Smooth muscle cell (in vitro differentiated cells): ENCODE measurements at regions not wholly inside any gene's neighbourhood (a gene's known extent, or its start where the extent isn't known, plus 50 kb on each side); places are given as distances from the start of the nearest gene placed in this dataset.

ENCODE experiments used
- DNase-seq: peaks from one replicate; lab custom pipeline; 2025; ENCODE audit not compliant: unreplicated experiment; lab: John Stamatoyannopoulos, UW
- H2AFZ ChIP-seq: fragments of 200-600 bp; sonication (generic); 2 replicates; pipeline ENCODE4 v1.6.0; 2016; ENCODE audit warnings: antibody characterized with exemption, low read depth, mild to moderate bottlenecking
- H3F3A ChIP-seq: fragments of 200-600 bp; sonication (generic); 2 replicates; pipeline ENCODE4 v1.6.0; 2017; ENCODE audit warnings: antibody characterized with exemption, low read depth
- H3K27ac ChIP-seq: fragments of 200-600 bp; sonication (generic); 2 replicates; pipeline ENCODE4 v1.5.1; 2016; ENCODE audit warnings: low read depth, mild to moderate bottlenecking
- H3K27me3 ChIP-seq: fragments of 200-600 bp; sonication (generic); 2 replicates; pipeline ENCODE4 v1.6.1; 2016; ENCODE audit warnings: low read depth, mild to moderate bottlenecking
- H3K36me3 ChIP-seq: fragments of 200-600 bp; sonication (generic); 2 replicates; pipeline ENCODE4 v1.5.1; 2016; ENCODE audit warnings: low read depth
- H3K4me1 ChIP-seq: fragments of 200-600 bp; sonication (generic); 2 replicates; pipeline ENCODE4 v1.5.1; 2016; ENCODE audit warnings: low read depth
- H3K4me2 ChIP-seq: fragments of 200-600 bp; sonication (generic); 2 replicates; pipeline ENCODE4 v1.6.0; 2016; ENCODE audit warnings: mild to moderate bottlenecking
- H3K4me3 ChIP-seq: fragments of 200-600 bp; sonication (generic); 2 replicates; pipeline ENCODE4 v1.5.1; 2016; ENCODE audit warnings: mild to moderate bottlenecking
- H3K79me2 ChIP-seq: fragments of 200-600 bp; sonication (generic); 2 replicates; pipeline ENCODE4 v1.6.0; 2016; ENCODE audit warnings: low read depth, mild to moderate bottlenecking
- H3K9ac ChIP-seq: fragments of 200-600 bp; sonication (generic); 2 replicates; pipeline ENCODE4 v1.6.0; 2016; ENCODE audit warnings: low read depth
- H3K9me3 ChIP-seq: fragments of 200-600 bp; sonication (generic); replicated peaks from 2 replicates; pipeline ENCODE4 v1.5.1; 2016; ENCODE audit warnings: low read depth
- H4K20me1 ChIP-seq: fragments of 200-600 bp; sonication (generic); 2 replicates; pipeline ENCODE4 v1.6.0; 2016; ENCODE audit warnings: low read depth
- WGBS: methylation state at CpG from one replicate; pipeline ENCODE4 v1.1.7; 2016; ENCODE audit warnings: low lambda C conversion rate; 5-methylcytosine and 5-hydroxymethylcytosine counted together
- TF ChIP-seq, protein P1 (sequence below): fragments of 200-600 bp; sonication (generic); IDR thresholded peaks from 2 replicates; pipeline ENCODE4 v1.5.1; 2017; ENCODE audit warnings: borderline replicate concordance, mild to moderate bottlenecking, antibody characterized with exemption; ENCODE audit not compliant: insufficient read depth, poor library complexity, severe bottlenecking

DNA sequence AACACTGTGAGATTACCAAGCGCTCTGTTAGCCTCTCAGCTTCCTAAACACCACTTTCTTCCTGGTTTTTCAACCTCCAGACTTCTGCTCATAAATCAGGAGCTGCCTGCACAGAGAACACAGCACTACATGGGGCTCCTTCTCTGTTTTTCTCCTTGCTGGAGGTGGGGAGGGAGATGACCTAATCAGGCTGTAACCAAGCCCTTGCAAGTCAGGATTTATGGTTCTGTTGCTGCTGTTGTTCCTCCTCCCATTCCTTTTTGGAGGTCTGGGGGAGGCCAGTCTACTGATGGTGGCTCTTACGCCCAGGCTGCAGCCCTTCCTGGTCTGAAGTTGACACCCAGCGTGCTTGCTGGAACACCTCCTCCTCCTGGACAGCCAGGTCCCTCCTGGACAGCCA is 80.9 kb upstream of the AJAP1 start:
- Histone ChIP-seq H4K20me1 (no peaks in the 10 kb centered on the region), H3K79me2 (no peaks in the 10 kb centered on the region), H3K4me3 (no peak overlapping the region), H2AFZ (no peak overlapping the region), H3K27ac (no peak overlapping the region), H3K36me3 (no peaks in the 10 kb centered on the region), H3K4me1 (peaks cover 6% of the 10 kb centered on the region), H3K27me3 (no peaks in the 10 kb centered on the region), H3K9me3 (no peaks in the 10 kb centered on the region), H3F3A (no peaks in the 10 kb centered on the region), H3K4me2 (no peak overlapping the region), H3K9ac (no peak overlapping the region)
- WGBS: 65% methylated on average over 3 of the region's 3 CpGs
- DNase-seq: no peak
- TF ChIP-seq, protein P1, sequence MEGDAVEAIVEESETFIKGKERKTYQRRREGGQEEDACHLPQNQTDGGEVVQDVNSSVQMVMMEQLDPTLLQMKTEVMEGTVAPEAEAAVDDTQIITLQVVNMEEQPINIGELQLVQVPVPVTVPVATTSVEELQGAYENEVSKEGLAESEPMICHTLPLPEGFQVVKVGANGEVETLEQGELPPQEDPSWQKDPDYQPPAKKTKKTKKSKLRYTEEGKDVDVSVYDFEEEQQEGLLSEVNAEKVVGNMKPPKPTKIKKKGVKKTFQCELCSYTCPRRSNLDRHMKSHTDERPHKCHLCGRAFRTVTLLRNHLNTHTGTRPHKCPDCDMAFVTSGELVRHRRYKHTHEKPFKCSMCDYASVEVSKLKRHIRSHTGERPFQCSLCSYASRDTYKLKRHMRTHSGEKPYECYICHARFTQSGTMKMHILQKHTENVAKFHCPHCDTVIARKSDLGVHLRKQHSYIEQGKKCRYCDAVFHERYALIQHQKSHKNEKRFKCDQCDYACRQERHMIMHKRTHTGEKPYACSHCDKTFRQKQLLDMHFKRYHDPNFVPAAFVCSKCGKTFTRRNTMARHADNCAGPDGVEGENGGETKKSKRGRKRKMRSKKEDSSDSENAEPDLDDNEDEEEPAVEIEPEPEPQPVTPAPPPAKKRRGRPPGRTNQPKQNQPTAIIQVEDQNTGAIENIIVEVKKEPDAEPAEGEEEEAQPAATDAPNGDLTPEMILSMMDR: no peak

DNA sequence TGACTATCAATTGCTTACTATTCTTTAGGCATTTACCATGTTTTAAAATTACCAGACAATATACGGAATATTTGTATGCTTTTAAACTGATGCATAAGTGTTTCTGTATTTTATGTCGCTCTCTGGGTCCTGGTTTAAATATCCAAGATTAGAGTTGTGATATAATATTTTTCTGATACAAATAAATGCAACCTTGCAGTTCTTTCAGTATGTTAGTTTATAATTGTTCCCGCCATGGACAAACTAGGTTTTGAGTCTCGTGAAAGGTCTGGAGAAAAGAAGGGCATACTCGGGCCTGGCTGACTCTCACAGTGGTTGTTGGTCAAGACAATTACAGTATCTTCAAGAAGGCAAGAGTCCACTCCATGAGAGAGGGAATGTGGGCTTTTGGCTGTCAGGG is 72.6 kb upstream of the AJAP1 start:
- Histone ChIP-seq H3K27ac (no peak overlapping the region), H3K4me2 (no peak overlapping the region), H3K9ac (no peak overlapping the region), H3F3A (no peaks in the 10 kb centered on the region), H3K79me2 (no peaks in the 10 kb centered on the region), H3K9me3 (no peaks in the 10 kb centered on the region), H3K4me3 (no peak overlapping the region), H3K36me3 (no peaks in the 10 kb centered on the region), H3K27me3 (peaks cover 3% of the 10 kb centered on the region), H4K20me1 (no peaks in the 10 kb centered on the region), H3K4me1 (no peaks in the 10 kb centered on the region), H2AFZ (no peak overlapping the region)
- 71% methylated on average over 5 of the region's 5 CpGs for WGBS
- TF ChIP-seq, protein P1: no peak
- DNase-seq: no peak

DNA sequence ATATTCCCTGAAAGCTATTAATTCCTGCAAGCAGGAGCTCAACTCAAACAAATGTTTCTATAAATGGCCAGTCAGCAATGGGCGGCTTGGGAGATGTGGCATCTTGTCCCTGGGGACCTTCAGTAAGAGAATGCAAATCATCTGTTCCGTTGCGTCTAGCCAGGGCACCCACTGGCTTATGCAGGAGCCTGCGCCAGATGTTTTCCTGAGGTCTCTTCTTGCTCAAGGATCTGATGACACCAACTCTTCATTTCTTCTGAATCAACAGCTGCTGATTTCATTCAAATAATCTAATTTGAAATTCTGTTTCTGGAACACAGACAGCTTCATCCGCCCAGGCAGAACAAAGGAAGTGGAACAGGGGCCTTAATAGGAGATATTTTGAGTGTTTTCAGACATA is 70.0 kb upstream of the AJAP1 start:
- no peaks in the 10 kb centered on the region for H4K20me1 ChIP-seq
- no peaks in the 10 kb centered on the region for H3K9me3 ChIP-seq
- TF ChIP-seq, protein P1: no peak
- H3K4me2 ChIP-seq: no peak overlapping the region
- H2AFZ ChIP-seq: no peak overlapping the region
- H3K36me3 ChIP-seq: no peaks in the 10 kb centered on the region
- 92% methylated on average over 5 of the region's 5 CpGs for WGBS
- no peak for DNase-seq
- no peaks in the 10 kb centered on the region for H3K4me1 ChIP-seq
- no peaks in the 10 kb centered on the region for H3F3A ChIP-seq
- no peak overlapping the region for H3K27ac ChIP-seq
- H3K79me2 ChIP-seq: no peaks in the 10 kb centered on the region
- peaks cover 3% of the 10 kb centered on the region for H3K27me3 ChIP-seq
- H3K4me3 ChIP-seq: no peak overlapping the region
- no peak overlapping the region for H3K9ac ChIP-seq

DNA sequence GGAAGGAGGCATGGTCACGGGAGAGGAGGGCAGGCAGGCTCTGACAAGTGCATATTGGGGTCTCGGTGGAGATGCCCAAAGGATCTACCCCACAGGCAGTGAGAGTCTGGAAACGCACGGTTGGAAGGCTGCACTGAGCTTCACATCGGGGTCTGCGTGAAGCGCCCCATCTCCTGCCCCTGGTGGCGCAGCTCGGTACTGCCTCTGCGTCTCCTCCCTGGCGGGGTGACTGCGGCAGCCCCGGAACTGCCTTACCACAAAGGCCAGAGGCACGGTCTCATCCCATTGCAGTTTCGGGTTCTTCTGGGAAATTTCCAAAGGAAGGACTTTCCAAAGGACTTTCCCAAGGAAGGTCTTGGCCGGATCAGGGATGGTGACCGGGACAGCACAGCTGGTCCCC is 69.2 kb upstream of the AJAP1 start:
- Histone ChIP-seq H3F3A (no peaks in the 10 kb centered on the region), H3K4me2 (no peak overlapping the region), H3K9me3 (no peaks in the 10 kb centered on the region), H3K4me3 (no peak overlapping the region), H4K20me1 (no peaks in the 10 kb centered on the region), H3K27me3 (peaks cover 3% of the 10 kb centered on the region), H3K27ac (no peak overlapping the region), H2AFZ (no peak overlapping the region), H3K36me3 (no peaks in the 10 kb centered on the region), H3K79me2 (no peaks in the 10 kb centered on the region), H3K4me1 (no peaks in the 10 kb centered on the region), H3K9ac (no peak overlapping the region)
- 49% methylated on average over 17 of the region's 17 CpGs for WGBS
- TF ChIP-seq, protein P1: peak; percentile 47
- no peak for DNase-seq
